BJ (cell line): ENCODE measurements at regions not wholly inside any gene's neighbourhood (a gene's known extent, or its start where the extent isn't known, plus 50 kb on each side); places are given as distances from the start of the nearest gene placed in this dataset.
"Not testable (repeated sequence)": the region's sequence is repeated elsewhere in the genome, so short reads cannot be mapped to it uniquely, and the experiment has no call there.

Experiments
- CTCF ChIA-PET: fragments of 350-600 bp; formaldehyde crosslinking; extraction: SDS; loops from one replicate; lab custom pipeline; 2021; ENCODE audit warnings: antibody characterized with exemption, inconsistent platforms; lab: Yijun Ruan, JAX
- POLR2A ChIA-PET: fragments of 300-600 bp; sonication (Branson Sonifier 250); formaldehyde crosslinking; extraction: SDS; loops from one replicate; lab custom pipeline; 2021; ENCODE audit warnings: antibody characterized with exemption; lab: Charles Lee
- DNase-seq: peaks from one replicate; pipeline ENCODE4 v3.0.0-alpha.2; 2011; ENCODE audit warnings: low read depth
- H3K27me3 ChIP-seq: 2 replicates; pipeline ENCODE4 v1.6.0; 2011; ENCODE audit warnings: low read length; ENCODE audit not compliant: control insufficient read depth, insufficient read depth
- H3K36me3 ChIP-seq: 2 replicates; pipeline ENCODE4 v1.5.1; 2011; ENCODE audit warnings: low read length; ENCODE audit not compliant: control insufficient read depth, insufficient read depth
- H3K4me3 ChIP-seq: 2 replicates; pipeline ENCODE4 v1.5.1; 2011; ENCODE audit warnings: low read depth, mild to moderate bottlenecking, control low read depth, low read length
- CTCF ChIP-seq: IDR thresholded peaks from 2 replicates; pipeline ENCODE4 v1.5.1; 2011; ENCODE audit warnings: low read depth, mild to moderate bottlenecking, control low read depth, inconsistent platforms, low read length, moderate library complexity; ENCODE audit not compliant: insufficient read depth

DNA sequence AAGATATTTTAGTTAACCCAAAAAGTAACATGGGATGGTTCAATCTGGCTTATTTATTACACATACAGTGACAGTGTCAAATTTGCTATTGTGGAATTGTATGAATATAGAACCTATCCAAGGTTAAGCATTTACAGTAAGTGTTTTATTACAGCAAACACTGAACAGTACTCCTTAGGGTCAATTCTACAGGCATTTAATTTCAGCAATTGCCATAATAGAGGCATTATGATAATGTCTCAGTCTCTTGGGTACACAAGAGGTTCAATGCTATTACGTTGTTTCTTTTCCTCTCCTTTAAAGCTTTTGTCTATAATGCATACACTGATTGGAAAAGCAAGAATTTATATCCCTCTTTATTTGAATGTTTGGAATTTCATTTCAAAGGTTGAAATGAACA lies 275.7 kb upstream of the NAALADL2 start:
- CTCF ChIA-PET: no interaction called here
- POLR2A ChIA-PET: no interaction called here
- H3K27me3 ChIP-seq: no peaks in the 10 kb centered on the region
- TF ChIP-seq CTCF: no peak
- no peaks in the 10 kb centered on the region for H3K36me3 ChIP-seq
- DNase-seq: no peak
- H3K4me3 ChIP-seq: no peak overlapping the region

DNA sequence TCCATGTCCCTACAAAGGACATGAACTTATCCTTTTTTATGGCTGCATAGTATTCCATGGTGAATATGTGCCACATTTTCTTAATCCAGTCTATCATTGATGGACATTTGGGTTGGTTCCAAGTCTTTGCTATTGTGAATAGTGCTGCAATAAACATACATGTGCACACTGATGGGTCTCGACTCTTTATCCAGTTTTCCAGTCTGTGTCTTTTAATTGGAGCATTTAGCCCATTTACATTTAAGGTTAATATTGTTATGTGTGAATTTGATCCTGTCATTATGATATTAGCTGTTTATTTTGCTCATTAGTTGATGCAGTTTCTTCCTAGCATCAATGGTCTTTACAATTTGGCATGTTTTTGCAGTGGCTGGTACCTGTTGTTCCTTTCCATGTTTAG lies 272.0 kb upstream of the NAALADL2 start:
- H3K27me3 ChIP-seq, H3K4me3 ChIP-seq, H3K36me3 ChIP-seq, POLR2A ChIA-PET, CTCF ChIA-PET, DNase-seq: not testable (repeated sequence)

- POLR2A ChIA-PET: no interaction called here
- no peaks in the 10 kb centered on the region for H3K36me3 ChIP-seq
These were observed 262.6 kb upstream of the NAALADL2 start for GRCh38 chr3:174596447-174596982.

DNA sequence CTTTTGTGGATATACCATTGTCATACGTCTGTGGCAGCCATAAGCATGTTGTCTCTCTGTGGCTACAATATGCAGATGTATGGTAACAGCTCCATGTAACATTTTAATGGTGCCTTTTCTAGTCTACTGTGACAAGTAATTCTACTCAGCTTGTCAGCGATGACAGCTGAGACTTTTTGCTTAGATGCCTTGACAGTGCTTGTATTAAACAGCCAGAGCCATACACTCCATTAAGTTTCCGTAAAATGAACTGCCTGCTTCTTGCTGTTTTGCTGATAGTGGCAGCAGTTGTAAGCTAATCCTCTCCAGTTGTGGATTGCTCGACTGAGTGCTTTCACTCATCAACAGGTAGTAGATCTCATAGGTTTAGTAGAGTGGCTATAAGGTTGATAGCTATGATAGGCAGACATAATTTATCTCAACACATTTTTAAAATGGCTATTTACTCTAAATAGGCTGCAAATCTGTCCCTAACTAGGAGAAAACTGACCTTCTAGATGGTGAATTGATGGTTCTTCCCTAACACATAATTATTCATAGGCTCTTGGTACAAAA lies 260.2 kb upstream of the NAALADL2 start:
- no peak for DNase-seq
- ChIA-PET POLR2A (no interaction called here), CTCF (no interaction called here)
- no peaks in the 10 kb centered on the region for H3K27me3 ChIP-seq
- H3K36me3 ChIP-seq: no peaks in the 10 kb centered on the region
- TF ChIP-seq CTCF: no peak
- H3K4me3 ChIP-seq: no peak overlapping the region

More at GRCh38 chr3:174596447-174596982, 262.6 kb upstream of the NAALADL2 start:
- no peaks in the 10 kb centered on the region for H3K27me3 ChIP-seq
- CTCF ChIA-PET: interaction anchor here (1.0 kb wide), 1 partner anchor 8 kb away, joined by 3 read pairs; no protein-coding TSS in a partner anchor
- DNase-seq: no peak
- H3K4me3 ChIP-seq: no peak overlapping the region
- no peak for TF ChIP-seq CTCF

DNA sequence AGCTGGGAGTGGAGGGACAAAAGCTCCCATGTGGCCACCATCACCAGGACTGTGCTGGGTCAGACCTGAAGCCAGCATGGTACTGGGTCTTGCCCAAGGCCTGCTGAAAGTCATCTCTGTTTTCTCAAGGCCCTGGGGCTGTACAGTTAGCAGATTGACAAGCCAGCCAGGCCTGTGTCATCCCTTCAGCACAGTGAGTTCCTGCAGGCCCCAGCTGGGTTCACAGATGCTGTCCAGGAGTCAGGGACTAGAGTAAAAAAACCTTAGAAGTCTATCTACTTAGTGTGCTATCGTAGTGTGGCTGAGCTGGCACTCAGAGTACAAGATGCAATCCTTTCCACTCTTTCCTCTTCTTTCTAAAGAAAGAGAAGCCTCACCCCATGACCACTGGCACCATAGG lies 246.0 kb upstream of the NAALADL2 start:
- Histone ChIP-seq H3K36me3 (no peaks in the 10 kb centered on the region), H3K4me3 (no peak overlapping the region), H3K27me3 (no peaks in the 10 kb centered on the region)
- ChIA-PET POLR2A (no interaction called here), CTCF (no interaction called here)
- TF ChIP-seq CTCF: no peak
- no peak for DNase-seq

GRCh38 chr3:174614036-174614435 lies 245.1 kb upstream of the NAALADL2 start:
- Histone ChIP-seq H3K4me3 (no peak overlapping the region), H3K27me3 (no peaks in the 10 kb centered on the region), H3K36me3 (no peaks in the 10 kb centered on the region)
- CTCF ChIA-PET: no interaction called here
- no peak for DNase-seq
- POLR2A ChIA-PET: no interaction called here
- TF ChIP-seq CTCF: no peak
